ENCODE measurements at regions not wholly inside any gene's neighbourhood (a gene's known extent, or its start where the extent isn't known, plus 50 kb on each side); places are given as distances from the start of the nearest gene placed in this dataset.

DNA sequence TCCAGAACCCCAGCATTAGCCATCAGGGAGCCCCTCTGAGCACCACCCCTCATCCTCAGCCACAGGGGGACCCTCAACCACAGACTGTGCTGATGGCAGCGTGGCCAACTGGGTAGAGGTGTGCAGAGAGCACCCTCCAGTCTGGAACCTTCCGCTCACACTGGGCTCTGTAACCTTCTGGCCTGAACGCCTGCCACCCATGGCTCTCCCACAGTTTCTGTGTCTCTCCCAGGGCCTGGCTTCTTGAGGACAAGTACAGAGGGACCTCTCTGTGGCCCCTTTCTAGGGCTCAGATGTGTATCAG, 503.0 kb upstream of the MGMT start:
- Mint-ChIP-seq H3K4me3 (no peak overlapping the region), H3K9me3 (no peaks in the 10 kb centered on the region), H3K27ac (ENCODE audit: unreplicated experiment) (no peak overlapping the region), H3K27me3 (ENCODE audit: low read depth) (no peaks in the 10 kb centered on the region), H3K36me3 (ENCODE audit: low read depth) (no peaks in the 10 kb centered on the region), H3K4me1 (no peaks in the 10 kb centered on the region)
- TF ChIP-seq, protein P1, sequence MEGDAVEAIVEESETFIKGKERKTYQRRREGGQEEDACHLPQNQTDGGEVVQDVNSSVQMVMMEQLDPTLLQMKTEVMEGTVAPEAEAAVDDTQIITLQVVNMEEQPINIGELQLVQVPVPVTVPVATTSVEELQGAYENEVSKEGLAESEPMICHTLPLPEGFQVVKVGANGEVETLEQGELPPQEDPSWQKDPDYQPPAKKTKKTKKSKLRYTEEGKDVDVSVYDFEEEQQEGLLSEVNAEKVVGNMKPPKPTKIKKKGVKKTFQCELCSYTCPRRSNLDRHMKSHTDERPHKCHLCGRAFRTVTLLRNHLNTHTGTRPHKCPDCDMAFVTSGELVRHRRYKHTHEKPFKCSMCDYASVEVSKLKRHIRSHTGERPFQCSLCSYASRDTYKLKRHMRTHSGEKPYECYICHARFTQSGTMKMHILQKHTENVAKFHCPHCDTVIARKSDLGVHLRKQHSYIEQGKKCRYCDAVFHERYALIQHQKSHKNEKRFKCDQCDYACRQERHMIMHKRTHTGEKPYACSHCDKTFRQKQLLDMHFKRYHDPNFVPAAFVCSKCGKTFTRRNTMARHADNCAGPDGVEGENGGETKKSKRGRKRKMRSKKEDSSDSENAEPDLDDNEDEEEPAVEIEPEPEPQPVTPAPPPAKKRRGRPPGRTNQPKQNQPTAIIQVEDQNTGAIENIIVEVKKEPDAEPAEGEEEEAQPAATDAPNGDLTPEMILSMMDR (conservative IDR thresholded peaks at IDR 0.05), result no peak
- DNase-seq (ENCODE audit: low read depth, low spot score), result no peak

DNA sequence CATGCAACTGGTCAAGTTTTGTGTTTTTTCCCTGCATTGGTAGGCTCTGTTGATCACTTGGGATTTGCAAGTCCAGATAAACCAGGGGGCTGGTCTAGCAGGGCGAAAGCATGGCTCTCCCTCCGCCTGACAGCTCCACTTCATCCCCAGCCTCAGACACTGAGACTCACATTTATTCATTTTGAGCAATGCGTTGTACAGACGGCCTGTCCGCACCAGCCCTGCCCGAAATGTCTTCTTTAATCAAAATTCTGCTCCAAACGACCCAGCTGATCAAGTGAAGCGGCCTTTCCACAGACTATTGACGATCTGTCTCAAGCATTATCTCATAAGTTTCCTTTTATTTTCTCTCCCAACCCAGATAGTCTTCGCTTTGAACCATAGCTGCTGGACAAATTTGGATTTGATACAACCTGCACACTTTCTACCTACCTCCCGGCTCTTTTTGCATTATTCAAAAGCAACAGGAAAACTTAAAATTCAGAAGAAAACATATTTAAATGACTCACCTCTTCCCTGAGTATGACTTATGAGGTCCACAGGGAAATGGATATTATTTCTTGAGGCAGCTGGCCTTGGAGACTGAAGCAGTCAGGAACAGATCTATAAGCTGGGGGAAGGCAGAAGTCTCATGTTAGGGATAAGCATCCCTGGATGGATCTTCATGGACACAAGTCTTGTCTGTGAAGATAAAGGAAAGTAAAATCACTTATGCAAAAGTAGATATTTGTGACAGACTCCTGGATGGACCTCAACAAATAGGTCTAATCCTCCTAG, 498.9 kb upstream of the MGMT start:
- Mint-ChIP-seq H3K9me3 (no peaks in the 10 kb centered on the region), H3K36me3 (ENCODE audit: low read depth) (no peaks in the 10 kb centered on the region), H3K4me3 (no peak overlapping the region), H3K27ac (ENCODE audit: unreplicated experiment) (no peak overlapping the region), H3K4me1 (no peaks in the 10 kb centered on the region), H3K27me3 (ENCODE audit: low read depth) (no peaks in the 10 kb centered on the region)
- DNase-seq (ENCODE audit: low read depth, low spot score), result no peak
- TF ChIP-seq, protein P1 (conservative IDR thresholded peaks at IDR 0.05), result no peak

DNA sequence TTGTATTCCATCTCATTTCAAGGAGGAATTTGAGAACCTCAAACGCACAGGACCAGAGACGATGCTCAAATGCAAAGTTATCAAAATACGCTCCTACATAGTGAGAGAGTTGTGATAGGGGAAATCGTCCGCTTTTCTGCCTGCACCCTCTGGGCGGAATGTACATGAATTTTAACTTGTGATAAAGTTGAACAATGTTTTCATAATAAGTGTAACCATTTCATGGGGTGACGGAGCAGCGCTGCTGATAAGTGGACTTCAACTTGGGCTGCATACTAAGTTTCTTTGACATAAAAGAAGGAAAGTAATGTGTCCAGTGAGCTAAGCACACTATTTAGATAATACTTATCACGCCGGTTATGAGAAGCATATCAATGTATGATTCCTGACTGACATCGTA, 497.5 kb upstream of the MGMT start:
- Mint-ChIP-seq H3K4me1 (no peaks in the 10 kb centered on the region), H3K4me3 (no peak overlapping the region), H3K27me3 (ENCODE audit: low read depth) (no peaks in the 10 kb centered on the region), H3K36me3 (ENCODE audit: low read depth) (no peaks in the 10 kb centered on the region), H3K9me3 (no peaks in the 10 kb centered on the region), H3K27ac (ENCODE audit: unreplicated experiment) (no peak overlapping the region)
- TF ChIP-seq, protein P1 (conservative IDR thresholded peaks at IDR 0.05), result no peak
- DNase-seq (ENCODE audit: low read depth, low spot score), result no peak

DNA sequence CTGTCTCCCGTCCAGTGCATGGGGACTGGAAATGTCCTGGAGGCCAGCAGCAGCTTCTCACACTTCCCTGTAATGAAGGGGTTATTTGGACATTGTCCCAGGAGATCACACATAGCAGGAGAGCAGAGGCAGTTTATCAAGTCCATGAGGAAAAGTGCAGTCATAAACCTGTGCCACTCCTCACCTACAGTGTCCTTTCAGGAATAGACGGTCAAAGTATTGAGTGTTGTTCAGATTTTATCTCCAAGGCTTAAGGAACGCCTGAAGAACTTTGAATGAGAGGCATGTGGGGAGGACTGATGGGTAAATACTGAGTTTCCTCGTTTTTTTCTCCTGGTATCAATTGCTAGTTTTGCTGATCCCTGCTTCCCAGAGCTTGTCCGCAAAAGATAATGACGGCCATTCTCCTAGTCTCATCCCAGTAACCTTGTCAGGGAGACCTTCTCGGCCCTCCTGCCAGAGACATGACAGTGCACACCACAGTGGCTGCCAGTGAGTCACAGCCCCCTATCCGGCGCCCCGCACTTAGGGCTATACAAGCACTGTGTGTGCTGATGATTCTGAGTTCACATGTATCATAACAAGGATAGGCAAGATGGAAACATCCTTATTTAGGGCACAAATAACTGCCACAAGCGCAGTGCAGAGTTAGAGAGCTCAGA, 495.5 kb upstream of the MGMT start:
- Mint-ChIP-seq H3K4me3 (no peak overlapping the region), H3K4me1 (no peaks in the 10 kb centered on the region), H3K9me3 (no peaks in the 10 kb centered on the region), H3K27ac (ENCODE audit: unreplicated experiment) (no peak overlapping the region), H3K27me3 (ENCODE audit: low read depth) (no peaks in the 10 kb centered on the region), H3K36me3 (ENCODE audit: low read depth) (no peaks in the 10 kb centered on the region)
- DNase-seq (ENCODE audit: low read depth, low spot score), result no peak
- TF ChIP-seq, protein P1 (conservative IDR thresholded peaks at IDR 0.05), result no peak

DNA sequence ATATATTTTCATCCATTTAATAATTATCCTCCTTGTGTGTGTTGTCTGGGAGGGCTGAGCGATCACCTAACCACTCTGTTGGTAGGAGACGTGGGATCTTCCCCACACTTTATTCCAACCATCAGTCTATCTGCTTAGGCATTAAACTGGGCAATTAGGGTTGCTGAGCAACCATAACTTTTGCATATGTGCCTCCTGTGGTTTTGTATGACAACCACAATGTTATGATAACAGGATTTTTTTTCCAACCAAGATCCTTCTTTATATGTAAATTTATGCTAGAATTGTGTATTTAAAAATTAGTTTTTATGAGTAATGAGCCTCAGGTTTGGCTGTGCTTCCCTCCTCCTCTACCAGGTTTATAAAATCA, 495.0 kb upstream of the MGMT start:
- H3K9me3 Mint-ChIP-seq, result no peaks in the 10 kb centered on the region
- no peak overlapping the region for H3K4me3 Mint-ChIP-seq
- H3K27me3 Mint-ChIP-seq (ENCODE audit: low read depth), result no peaks in the 10 kb centered on the region
- TF ChIP-seq, protein P1 (conservative IDR thresholded peaks at IDR 0.05), result no peak
- no peak for DNase-seq (ENCODE audit: low read depth, low spot score)
- H3K36me3 Mint-ChIP-seq (ENCODE audit: low read depth), result no peaks in the 10 kb centered on the region
- no peaks in the 10 kb centered on the region for H3K4me1 Mint-ChIP-seq
- H3K27ac Mint-ChIP-seq (ENCODE audit: unreplicated experiment), result no peak overlapping the region

All from neural crest cell (in vitro differentiated cells).